ENCODE measurements at regions not wholly inside any gene's neighbourhood (a gene's known extent, or its start where the extent isn't known, plus 50 kb on each side); places are given as distances from the start of the nearest gene placed in this dataset.
A peak's percentile ranks its signal among the peaks of the same experiment; 100 is the strongest.

GRCh38 chr9:87309236-87309635, 188.4 kb upstream of the DAPK1 start:
- Histone ChIP-seq H3K9me3 (ENCODE audit: low read depth, low read length) (no peaks in the 10 kb centered on the region), H4K20me1 (ENCODE audit: insufficient read depth, low read length) (no peaks in the 10 kb centered on the region)
- DNase-seq (ENCODE audit: insufficient read length, low spot score, missing footprints): no peak

GRCh38 chr9:87310827-87311523, 186.7 kb upstream of the DAPK1 start:
- peaks cover 3% of the 10 kb centered on the region for H3K9me3 ChIP-seq (ENCODE audit: low read depth, low read length)
- H3K4me3 ChIP-seq (ENCODE audit: insufficient read depth, low read length): no peak overlapping the region
- DNase-seq (ENCODE audit: insufficient read length, low spot score, missing footprints): peak; percentile 59
- no peak overlapping the region for H3K27ac ChIP-seq (ENCODE audit: low read depth, low read length)
- peaks cover 8% of the 10 kb centered on the region for H3K4me1 ChIP-seq (ENCODE audit: insufficient read depth, low read length)
- H2AFZ ChIP-seq (ENCODE audit: low read length): no peak overlapping the region
- H3K4me2 ChIP-seq (ENCODE audit: insufficient read depth, low read length): no peak overlapping the region
- H3K36me3 ChIP-seq (ENCODE audit: insufficient read depth, low read length): no peaks in the 10 kb centered on the region
- no peak for TF ChIP-seq CTCF (IDR thresholded peaks at IDR 0.05; ENCODE audit: extremely low read depth, low read depth, low read length)
- H3K79me2 ChIP-seq (ENCODE audit: insufficient read depth, low read length): no peaks in the 10 kb centered on the region
- no peaks in the 10 kb centered on the region for H3K27me3 ChIP-seq (ENCODE audit: insufficient read depth, low read length)
- no peaks in the 10 kb centered on the region for H4K20me1 ChIP-seq (ENCODE audit: insufficient read depth, low read length)

More at GRCh38 chr9:87309236-87309635, 188.4 kb upstream of the DAPK1 start:
- Histone ChIP-seq H3K4me1 (ENCODE audit: insufficient read depth, low read length) (peaks cover 8% of the 10 kb centered on the region), H3K4me2 (ENCODE audit: insufficient read depth, low read length) (no peak overlapping the region), H2AFZ (ENCODE audit: low read length) (peak overlapping the region; percentile 60), H3K27ac (ENCODE audit: low read depth, low read length) (no peak overlapping the region), H3K4me3 (ENCODE audit: insufficient read depth, low read length) (no peak overlapping the region), H3K79me2 (ENCODE audit: insufficient read depth, low read length) (no peaks in the 10 kb centered on the region), H3K27me3 (ENCODE audit: insufficient read depth, low read length) (no peaks in the 10 kb centered on the region), H3K36me3 (ENCODE audit: insufficient read depth, low read length) (no peaks in the 10 kb centered on the region)
- TF ChIP-seq CTCF (IDR thresholded peaks at IDR 0.05; ENCODE audit: extremely low read depth, low read depth, low read length): no peak

- H3K27me3 ChIP-seq (ENCODE audit: insufficient read depth, low read length): no peaks in the 10 kb centered on the region
- H3K4me1 ChIP-seq (ENCODE audit: insufficient read depth, low read length): peaks cover 18% of the 10 kb centered on the region
- no peak for TF ChIP-seq CTCF (IDR thresholded peaks at IDR 0.05; ENCODE audit: extremely low read depth, low read depth, low read length)
- H3K9me3 ChIP-seq (ENCODE audit: low read depth, low read length): peaks cover 5% of the 10 kb centered on the region
- H4K20me1 ChIP-seq (ENCODE audit: insufficient read depth, low read length): no peaks in the 10 kb centered on the region
- no peak overlapping the region for H2AFZ ChIP-seq (ENCODE audit: low read length)
- H3K4me2 ChIP-seq (ENCODE audit: insufficient read depth, low read length): no peak overlapping the region
- H3K79me2 ChIP-seq (ENCODE audit: insufficient read depth, low read length): no peaks in the 10 kb centered on the region
- H3K36me3 ChIP-seq (ENCODE audit: insufficient read depth, low read length): no peaks in the 10 kb centered on the region
- no peak overlapping the region for H3K27ac ChIP-seq (ENCODE audit: low read depth, low read length)
- no peak for DNase-seq (ENCODE audit: insufficient read length, low spot score, missing footprints)
- no peak overlapping the region for H3K4me3 ChIP-seq (ENCODE audit: insufficient read depth, low read length)
These were observed 178.0 kb upstream of the DAPK1 start for GRCh38 chr9:87319656-87320055.

- no peaks in the 10 kb centered on the region for H3K27me3 ChIP-seq (ENCODE audit: insufficient read depth, low read length)
- no peaks in the 10 kb centered on the region for H3K79me2 ChIP-seq (ENCODE audit: insufficient read depth, low read length)
- no peak overlapping the region for H3K4me2 ChIP-seq (ENCODE audit: insufficient read depth, low read length)
- H4K20me1 ChIP-seq (ENCODE audit: insufficient read depth, low read length): no peaks in the 10 kb centered on the region
- no peak for DNase-seq (ENCODE audit: insufficient read length, low spot score, missing footprints)
- no peaks in the 10 kb centered on the region for H3K36me3 ChIP-seq (ENCODE audit: insufficient read depth, low read length)
- H3K9me3 ChIP-seq (ENCODE audit: low read depth, low read length): peaks cover 5% of the 10 kb centered on the region
- H2AFZ ChIP-seq (ENCODE audit: low read length): no peak overlapping the region
- peaks cover 18% of the 10 kb centered on the region for H3K4me1 ChIP-seq (ENCODE audit: insufficient read depth, low read length)
- H3K27ac ChIP-seq (ENCODE audit: low read depth, low read length): no peak overlapping the region
- H3K4me3 ChIP-seq (ENCODE audit: insufficient read depth, low read length): no peak overlapping the region
- no peak for TF ChIP-seq CTCF (IDR thresholded peaks at IDR 0.05; ENCODE audit: extremely low read depth, low read depth, low read length)
These were observed 177.4 kb upstream of the DAPK1 start for GRCh38 chr9:87320146-87320884.

All from osteoblast (primary cell).